ENCODE measurements at regions not wholly inside any gene's neighbourhood (a gene's known extent, or its start where the extent isn't known, plus 50 kb on each side); places are given as distances from the start of the nearest gene placed in this dataset.

- H3K4me1 ChIP-seq, result no peaks in the 10 kb centered on the region
- no peak for DNase-seq
- H3K27ac ChIP-seq, result no peak overlapping the region
- H3K27me3 ChIP-seq, result no peaks in the 10 kb centered on the region
- no peak overlapping the region for H3K4me3 ChIP-seq
- intact Hi-C loops (cut with DNase I; ENCODE audit: low total_unique reads) (no loop called here), in situ Hi-C loops (cut with MboI; ENCODE audit: low pct_ligation_motif_present in 1 of 4, low pct_unique_long_range_greater_than_20kb in 1 of 4, low sequenced_read_pairs in 3 of 4) (no loop called here)
- H3K36me3 ChIP-seq, result no peaks in the 10 kb centered on the region
- TF ChIP-seq EP300 (IDR thresholded peaks at IDR 0.05; ENCODE audit: low read depth), result no peak
- TF ChIP-seq CTCF (IDR thresholded peaks at IDR 0.05), result no peak
- no peak for TF ChIP-seq POLR2AphosphoS5 (IDR thresholded peaks at IDR 0.05)
- no peak for TF ChIP-seq POLR2A (IDR thresholded peaks at IDR 0.05)
- H3K9me3 ChIP-seq, result no peaks in the 10 kb centered on the region
- WGBS, 2 donors (ENCODE audit: low coverage in 1 of 2), result 66 to 67% methylated on average over 3 of the region's 3 CpGs
Observed at GRCh38 chr4:62232814-62233213, 1032.7 kb downstream of the ADGRL3 start.

- Histone ChIP-seq H3K27ac (no peak overlapping the region), H3K4me3 (no peak overlapping the region), H3K36me3 (no peaks in the 10 kb centered on the region), H3K9me3 (no peaks in the 10 kb centered on the region), H3K27me3 (no peaks in the 10 kb centered on the region), H3K4me1 (no peaks in the 10 kb centered on the region)
- in situ Hi-C loops (cut with MboI; ENCODE audit: low pct_ligation_motif_present in 1 of 4, low pct_unique_long_range_greater_than_20kb in 1 of 4, low sequenced_read_pairs in 3 of 4), result no loop called here
- TF ChIP-seq EP300 (IDR thresholded peaks at IDR 0.05; ENCODE audit: low read depth), result no peak
- TF ChIP-seq POLR2A (IDR thresholded peaks at IDR 0.05), result no peak
- TF ChIP-seq POLR2AphosphoS5 (IDR thresholded peaks at IDR 0.05), result no peak
- TF ChIP-seq CTCF (IDR thresholded peaks at IDR 0.05), result no peak
- WGBS, 2 donors (ENCODE audit: low coverage in 1 of 2), result 76 to 86% methylated on average over 3 of the region's 3 CpGs
- no peak for DNase-seq
- intact Hi-C loops (cut with DNase I; ENCODE audit: low total_unique reads), result no loop called here
Observed at GRCh38 chr4:62231994-62232393, 1031.9 kb downstream of the ADGRL3 start.

- intact Hi-C loops (cut with DNase I; ENCODE audit: low total_unique reads), result no loop called here
- Histone ChIP-seq H3K9me3 (no peaks in the 10 kb centered on the region), H3K36me3 (no peaks in the 10 kb centered on the region), H3K27ac (no peak overlapping the region), H3K27me3 (no peaks in the 10 kb centered on the region), H3K4me1 (no peaks in the 10 kb centered on the region), H3K4me3 (no peak overlapping the region)
- in situ Hi-C loops (cut with MboI; ENCODE audit: low pct_ligation_motif_present in 1 of 4, low pct_unique_long_range_greater_than_20kb in 1 of 4, low sequenced_read_pairs in 3 of 4), result no loop called here
- no peak for TF ChIP-seq CTCF (IDR thresholded peaks at IDR 0.05)
- TF ChIP-seq EP300 (IDR thresholded peaks at IDR 0.05; ENCODE audit: low read depth), result no peak
- TF ChIP-seq POLR2AphosphoS5 (IDR thresholded peaks at IDR 0.05), result no peak
- no peak for TF ChIP-seq POLR2A (IDR thresholded peaks at IDR 0.05)
- WGBS, 2 donors (ENCODE audit: low coverage in 1 of 2), result 56 to 63% methylated on average over 3 of the region's 3 CpGs
- no peak for DNase-seq
Observed at GRCh38 chr4:62226082-62226481, 1026.0 kb downstream of the ADGRL3 start.

GRCh38 chr4:62222121-62222520 is 1022.0 kb downstream of the ADGRL3 start:
- in situ Hi-C loops (cut with MboI; ENCODE audit: low pct_ligation_motif_present in 1 of 4, low pct_unique_long_range_greater_than_20kb in 1 of 4, low sequenced_read_pairs in 3 of 4) (no loop called here), intact Hi-C loops (cut with DNase I; ENCODE audit: low total_unique reads) (no loop called here)
- 84 to 88% methylated on average over 4 of the region's 4 CpGs for WGBS, 2 donors (ENCODE audit: low coverage in 1 of 2)

More at GRCh38 chr4:62222121-62222520, 1022.0 kb downstream of the ADGRL3 start:
- Histone ChIP-seq H3K4me1 (no peaks in the 10 kb centered on the region), H3K36me3 (no peaks in the 10 kb centered on the region), H3K9me3 (no peaks in the 10 kb centered on the region), H3K27me3 (no peaks in the 10 kb centered on the region), H3K4me3 (no peak overlapping the region), H3K27ac (no peak overlapping the region)
- TF ChIP-seq CTCF (IDR thresholded peaks at IDR 0.05) (no peak), POLR2AphosphoS5 (IDR thresholded peaks at IDR 0.05) (no peak), POLR2A (IDR thresholded peaks at IDR 0.05) (no peak), EP300 (IDR thresholded peaks at IDR 0.05; ENCODE audit: low read depth) (no peak)
- DNase-seq, result no peak
